Thyroid gland (tissue), 4 donors: ENCODE measurements at regions not wholly inside any gene's neighbourhood (a gene's known extent, or its start where the extent isn't known, plus 50 kb on each side); places are given as distances from the start of the nearest gene placed in this dataset.

Experiments
- DNase-seq, 2 donors: peaks; one replicate each; pipeline ENCODE4 v3.0.0-alpha.2; 2019
- H3K27ac ChIP-seq, 3 donors: fragments of 200-600 bp; sonication (generic); 1 replicate in 2 of 3; 2 replicates in 1 of 3; pipeline ENCODE4 v1.5.1; 2016 to 2019; ENCODE audit warnings: mild to moderate bottlenecking in 1 of 3, moderate library complexity in 1 of 3
- H3K27me3 ChIP-seq: fragments of 200-600 bp; sonication (generic); one replicate; pipeline ENCODE4 v1.5.1; 2019
- H3K36me3 ChIP-seq, 2 donors: fragments of 200-600 bp; sonication (generic); one replicate each; pipeline ENCODE4 v1.5.1; 2016 to 2019
- H3K4me1 ChIP-seq, 2 donors: fragments of 200-600 bp; sonication (generic); one replicate each; pipeline ENCODE4 v1.5.1; 2017 to 2019
- H3K4me3 ChIP-seq, 3 donors: fragments of 200-600 bp; sonication (generic); replicated peaks in 1 of 3; 1 replicate in 2 of 3; 2 replicates in 1 of 3; pipeline ENCODE4 v1.5.1; 2016; ENCODE audit warnings: mild to moderate bottlenecking in 1 of 3
- H3K9me3 ChIP-seq: fragments of 200-600 bp; sonication (generic); one replicate; pipeline ENCODE4 v1.5.1; 2017
- POLR2A ChIP-seq, 2 donors: fragments of 450-650 bp; IDR thresholded peaks; one replicate each; pipeline ENCODE4 v1.6.1; 2017; ENCODE audit warnings: antibody characterized with exemption in 2 of 2, mild to moderate bottlenecking in 2 of 2, moderate library complexity in 1 of 2
- WGBS, 2 donors: methylation state at CpG; one replicate each; pipeline ENCODE4 v1.1.5; 2017; 5-methylcytosine and 5-hydroxymethylcytosine counted together
- intact Hi-C: fragments of 100-400 bp; cut with DNase I; formaldehyde crosslinking; loops from one replicate; pipeline ENCODE4 v1.15.1; 2023
- TF ChIP-seq, protein P1 (sequence below), 6 experiments: fragments of 200-600 bp in 3 of 6; fragments of 450-650 bp in 3 of 6; sonication (generic) in 3 of 6; IDR thresholded peaks; one replicate each; pipeline ENCODE4 v1.5.1; 2016 to 2019; ENCODE audit warnings: antibody characterized with exemption in 6 of 6, mild to moderate bottlenecking in 2 of 6, inconsistent platforms in 1 of 6, moderate library complexity in 1 of 6

DNA sequence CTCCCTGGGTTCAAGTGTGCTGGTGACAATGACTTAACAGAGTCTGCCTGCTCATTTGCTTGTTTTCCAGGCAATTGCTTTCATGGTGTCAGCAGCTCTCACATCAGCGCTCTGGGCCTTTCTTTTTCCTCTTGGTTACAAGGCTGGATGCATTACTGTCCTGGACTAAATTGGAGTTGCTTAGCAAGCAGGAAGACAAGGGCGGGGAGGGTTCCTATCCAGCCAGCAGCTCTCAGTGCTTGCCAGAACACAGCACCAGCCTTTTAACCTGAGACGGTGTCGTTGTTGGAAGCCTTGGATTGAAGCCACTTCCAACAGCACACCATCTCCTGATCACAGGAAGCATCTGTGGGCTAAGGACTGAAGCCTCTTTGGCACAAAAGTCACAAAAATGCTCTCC is 606.9 kb downstream of the CDH26 start:
- Histone ChIP-seq H3K27ac (no peak overlapping the region), H3K4me3 (no peak overlapping the region), H3K36me3 (no peaks in the 10 kb centered on the region), H3K27me3 (no peaks in the 10 kb centered on the region), H3K4me1 (no peaks in the 10 kb centered on the region), H3K9me3 (no peaks in the 10 kb centered on the region)
- intact Hi-C loops = no loop called here
- WGBS, 2 donors = 62 to 65% methylated on average over 4 of the region's 4 CpGs
- peak in 1 of 2 donors; percentile 6 for DNase-seq
- TF ChIP-seq POLR2A (IDR thresholded peaks at IDR 0.05) = no peak
- TF ChIP-seq, protein P1, sequence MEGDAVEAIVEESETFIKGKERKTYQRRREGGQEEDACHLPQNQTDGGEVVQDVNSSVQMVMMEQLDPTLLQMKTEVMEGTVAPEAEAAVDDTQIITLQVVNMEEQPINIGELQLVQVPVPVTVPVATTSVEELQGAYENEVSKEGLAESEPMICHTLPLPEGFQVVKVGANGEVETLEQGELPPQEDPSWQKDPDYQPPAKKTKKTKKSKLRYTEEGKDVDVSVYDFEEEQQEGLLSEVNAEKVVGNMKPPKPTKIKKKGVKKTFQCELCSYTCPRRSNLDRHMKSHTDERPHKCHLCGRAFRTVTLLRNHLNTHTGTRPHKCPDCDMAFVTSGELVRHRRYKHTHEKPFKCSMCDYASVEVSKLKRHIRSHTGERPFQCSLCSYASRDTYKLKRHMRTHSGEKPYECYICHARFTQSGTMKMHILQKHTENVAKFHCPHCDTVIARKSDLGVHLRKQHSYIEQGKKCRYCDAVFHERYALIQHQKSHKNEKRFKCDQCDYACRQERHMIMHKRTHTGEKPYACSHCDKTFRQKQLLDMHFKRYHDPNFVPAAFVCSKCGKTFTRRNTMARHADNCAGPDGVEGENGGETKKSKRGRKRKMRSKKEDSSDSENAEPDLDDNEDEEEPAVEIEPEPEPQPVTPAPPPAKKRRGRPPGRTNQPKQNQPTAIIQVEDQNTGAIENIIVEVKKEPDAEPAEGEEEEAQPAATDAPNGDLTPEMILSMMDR (IDR thresholded peaks at IDR 0.05) = no peak

DNA sequence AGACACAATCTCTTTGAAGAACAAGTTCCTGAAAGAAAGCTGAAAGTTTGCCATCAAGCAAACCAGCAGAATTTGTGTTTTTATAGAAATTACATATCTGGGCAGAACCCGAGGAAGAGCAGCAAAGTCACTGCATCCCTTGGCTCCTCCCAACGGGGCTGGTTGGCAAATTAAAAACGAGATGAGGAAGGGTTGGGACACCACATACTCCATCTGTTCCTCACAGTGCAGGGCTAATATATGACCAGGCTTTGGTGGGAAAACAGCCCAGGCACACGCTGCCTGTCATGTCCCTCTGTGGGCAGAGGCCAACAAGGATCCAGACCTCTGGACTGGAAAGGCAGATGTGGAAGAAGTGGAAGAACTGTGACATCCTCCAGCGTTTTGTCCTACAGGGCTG is 607.3 kb downstream of the CDH26 start:
- H3K9me3 ChIP-seq = no peaks in the 10 kb centered on the region
- H3K4me1 ChIP-seq = no peaks in the 10 kb centered on the region
- H3K4me3 ChIP-seq = no peak overlapping the region
- no peak overlapping the region for H3K27ac ChIP-seq
- TF ChIP-seq, protein P1 (IDR thresholded peaks at IDR 0.05) = no peak
- no peak for TF ChIP-seq POLR2A (IDR thresholded peaks at IDR 0.05)
- intact Hi-C loops = no loop called here
- H3K27me3 ChIP-seq = no peaks in the 10 kb centered on the region
- 71 to 72% methylated on average over 5 of the region's 5 CpGs for WGBS, 2 donors
- no peaks in the 10 kb centered on the region for H3K36me3 ChIP-seq
- no peak for DNase-seq

DNA sequence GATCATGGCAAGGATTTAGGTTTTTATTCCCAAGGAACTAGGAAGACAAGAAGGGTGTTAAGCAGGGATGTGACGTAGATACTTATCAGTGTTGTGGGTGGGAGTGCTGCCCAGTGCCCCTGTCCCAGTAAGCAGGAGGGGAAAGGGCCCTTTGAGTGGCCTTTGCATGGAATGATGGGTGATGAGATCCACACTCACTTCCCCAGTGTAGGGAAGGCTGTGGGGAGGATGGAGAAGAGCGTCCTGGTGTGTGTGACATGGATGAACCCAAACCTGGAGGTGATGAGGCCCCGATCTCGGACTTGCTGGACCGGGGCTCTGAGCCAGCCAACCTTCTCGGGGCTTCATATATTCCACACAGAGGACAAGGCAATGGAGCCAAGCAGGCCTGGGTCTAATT is 610.9 kb downstream of the CDH26 start:
- Histone ChIP-seq H3K27ac (no peak overlapping the region), H3K36me3 (no peaks in the 10 kb centered on the region), H3K27me3 (no peaks in the 10 kb centered on the region), H3K4me1 (no peaks in the 10 kb centered on the region), H3K4me3 (no peak overlapping the region), H3K9me3 (no peaks in the 10 kb centered on the region)
- TF ChIP-seq, protein P1 (IDR thresholded peaks at IDR 0.05) = no peak
- no peak for TF ChIP-seq POLR2A (IDR thresholded peaks at IDR 0.05)
- WGBS, 2 donors = 79 to 85% methylated on average over 6 of the region's 6 CpGs
- intact Hi-C loops = no loop called here
- DNase-seq = no peak

DNA sequence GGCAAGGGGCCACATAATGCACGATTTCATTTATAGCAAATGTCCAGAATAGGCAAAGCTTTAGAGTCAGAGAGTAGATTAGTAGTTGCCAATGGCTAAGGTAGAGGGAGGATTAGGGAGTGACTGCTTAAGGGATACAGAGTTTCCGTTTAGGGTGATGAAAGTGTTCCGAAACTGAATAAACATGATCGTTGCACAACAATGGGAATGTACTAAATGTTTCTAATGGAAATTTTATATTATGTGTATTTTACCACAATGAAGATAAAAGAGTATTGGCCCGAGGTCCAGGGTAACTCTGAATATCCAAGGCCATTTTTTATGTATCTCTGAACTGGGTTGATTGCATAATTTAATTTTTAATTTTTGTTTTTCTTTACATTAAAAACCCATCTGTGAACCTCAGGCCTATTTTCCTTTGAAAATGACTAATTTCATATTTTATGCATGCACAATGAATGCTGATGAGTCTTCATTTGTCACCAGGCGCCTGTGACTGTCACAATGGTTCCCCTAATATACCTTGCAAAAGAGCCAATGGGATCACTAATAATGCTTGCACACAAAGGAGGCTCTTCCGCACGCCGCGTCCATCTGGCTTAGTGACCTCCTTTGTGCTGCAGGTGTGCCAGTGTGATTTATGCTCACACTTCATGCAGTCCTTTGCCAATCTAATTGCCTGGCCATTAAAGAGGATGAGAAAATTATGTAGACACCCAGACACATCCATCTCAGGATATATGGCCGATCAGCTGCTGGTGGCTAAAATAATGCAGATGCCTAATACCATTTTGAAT is 612.5 kb downstream of the CDH26 start:
- Histone ChIP-seq H3K27ac (no peak overlapping the region), H3K36me3 (no peaks in the 10 kb centered on the region), H3K9me3 (no peaks in the 10 kb centered on the region), H3K4me1 (no peaks in the 10 kb centered on the region), H3K4me3 (no peak overlapping the region), H3K27me3 (no peaks in the 10 kb centered on the region)
- intact Hi-C loops = no loop called here
- WGBS, 2 donors = 90 to 92% methylated on average over 11 of the region's 11 CpGs
- TF ChIP-seq POLR2A (IDR thresholded peaks at IDR 0.05) = no peak
- TF ChIP-seq, protein P1 (IDR thresholded peaks at IDR 0.05) = no peak
- DNase-seq = no peak

DNA sequence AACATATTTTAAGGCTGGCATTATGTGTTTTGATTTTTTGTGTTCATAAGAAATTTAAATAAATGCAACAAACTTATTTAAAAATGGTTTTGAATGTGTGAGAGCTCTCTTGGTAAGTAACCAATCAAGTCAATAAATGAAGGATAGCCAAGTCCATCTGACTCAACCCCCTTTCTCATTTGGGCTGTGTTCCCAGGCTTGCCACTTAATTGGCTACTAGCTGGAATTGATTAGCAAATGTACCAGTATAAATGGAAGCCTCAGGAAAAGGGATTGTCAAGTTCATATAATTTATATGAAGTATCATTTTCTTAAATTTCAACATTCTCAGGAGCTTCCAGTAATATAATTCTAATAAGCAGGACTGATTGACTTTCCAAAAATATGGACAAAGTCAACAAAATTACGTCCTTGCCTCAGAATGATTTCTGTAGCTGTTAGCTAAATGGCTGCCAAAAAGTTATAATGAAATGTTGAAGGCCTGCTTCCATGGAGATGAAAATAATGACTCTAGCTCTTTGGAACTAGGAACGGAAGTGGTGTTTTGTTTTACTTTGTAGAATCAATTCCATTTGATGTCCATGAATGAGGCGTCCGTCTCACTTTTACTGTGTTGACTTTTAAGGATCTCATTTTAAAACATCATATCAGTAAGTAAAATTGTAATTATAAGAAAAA is 614.9 kb downstream of the CDH26 start:
- Histone ChIP-seq H3K27ac (no peak overlapping the region), H3K36me3 (no peaks in the 10 kb centered on the region), H3K4me1 (no peaks in the 10 kb centered on the region), H3K9me3 (no peaks in the 10 kb centered on the region), H3K27me3 (no peaks in the 10 kb centered on the region), H3K4me3 (no peak overlapping the region)
- 67 to 78% methylated on average over 4 of the region's 4 CpGs for WGBS, 2 donors
- intact Hi-C loops = no loop called here
- DNase-seq = no peak
- no peak for TF ChIP-seq POLR2A (IDR thresholded peaks at IDR 0.05)
- TF ChIP-seq, protein P1 (IDR thresholded peaks at IDR 0.05) = no peak
